GM19324 (cell line): ENCODE measurements at regions not wholly inside any gene's neighbourhood (a gene's known extent, or its start where the extent isn't known, plus 50 kb on each side); places are given as distances from the start of the nearest gene placed in this dataset.

Experiments used
- ATAC-seq: cut with Tn5 transposase; IDR thresholded peaks from one replicate; pipeline ENCODE4 v1.9.1; 2021; ENCODE audit warnings: mild to moderate bottlenecking, moderate library complexity; ENCODE audit not compliant: unreplicated experiment, low FRiP score

- ATAC-seq, result no peak
These were observed 300.7 kb upstream of the PDGFD start for GRCh38 chr11:104464691-104465090.

DNA sequence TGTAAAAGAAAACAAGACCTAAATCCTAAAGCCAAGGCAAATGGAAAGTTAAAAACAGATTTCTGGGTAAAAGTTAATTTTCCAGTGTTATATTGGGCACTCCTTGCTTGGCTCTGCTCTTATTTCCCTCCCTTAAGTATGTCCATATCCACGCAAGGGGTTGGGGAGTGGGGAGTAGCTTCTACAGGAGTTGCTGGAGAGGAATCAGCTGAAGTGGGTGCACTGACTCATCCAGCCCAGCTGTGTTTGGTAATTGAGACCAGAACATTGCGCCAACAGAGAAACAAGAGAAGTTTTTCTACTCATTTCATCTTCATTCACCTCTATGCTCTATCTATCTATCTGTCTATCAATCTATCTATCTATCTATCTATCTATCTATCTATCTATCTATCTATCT is 298.4 kb upstream of the PDGFD start:
- no peak for ATAC-seq

GRCh38 chr11:104451197-104451893 is 287.4 kb upstream of the PDGFD start:
- ATAC-seq, result no peak

DNA sequence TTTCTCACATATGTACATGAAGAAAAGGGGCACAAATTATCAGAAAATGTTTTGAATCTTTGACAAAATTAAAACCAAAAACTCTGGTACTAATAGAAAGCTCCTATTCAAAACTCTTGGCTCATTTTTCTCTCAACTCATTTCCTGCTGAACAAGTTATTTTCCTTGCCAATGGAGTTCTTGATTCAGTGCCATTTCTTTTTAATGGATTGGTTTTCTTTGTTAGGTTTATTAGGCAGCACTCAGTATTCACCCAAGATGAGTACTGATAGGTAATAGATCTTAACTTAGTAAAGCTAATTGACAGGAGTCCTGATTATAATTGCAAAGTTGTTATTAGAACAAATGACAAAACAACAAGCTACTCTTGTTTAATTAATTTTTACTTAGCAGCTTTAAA is 279.4 kb upstream of the PDGFD start:
- no peak for ATAC-seq

DNA sequence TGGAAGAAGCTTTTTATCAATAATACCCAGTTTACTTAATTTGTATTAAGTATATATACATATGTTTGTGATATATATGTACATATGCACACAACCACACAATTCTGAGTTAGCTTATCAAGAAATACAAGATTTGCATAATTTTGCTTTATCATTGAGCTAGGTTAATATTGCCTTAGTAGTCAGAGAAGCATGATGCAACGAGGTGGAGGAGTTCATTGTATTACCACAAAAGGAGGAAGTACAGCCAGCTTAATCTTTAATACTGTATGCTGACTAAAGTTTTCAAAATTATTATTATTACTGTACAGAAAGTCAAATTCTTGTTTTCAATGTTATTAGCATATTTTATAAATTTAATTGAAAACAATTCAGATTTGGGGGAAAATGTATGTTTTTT is 278.4 kb upstream of the PDGFD start:
- no peak for ATAC-seq

- ATAC-seq, result no peak
These were observed 271.5 kb upstream of the PDGFD start for GRCh38 chr11:104435494-104435893.

DNA sequence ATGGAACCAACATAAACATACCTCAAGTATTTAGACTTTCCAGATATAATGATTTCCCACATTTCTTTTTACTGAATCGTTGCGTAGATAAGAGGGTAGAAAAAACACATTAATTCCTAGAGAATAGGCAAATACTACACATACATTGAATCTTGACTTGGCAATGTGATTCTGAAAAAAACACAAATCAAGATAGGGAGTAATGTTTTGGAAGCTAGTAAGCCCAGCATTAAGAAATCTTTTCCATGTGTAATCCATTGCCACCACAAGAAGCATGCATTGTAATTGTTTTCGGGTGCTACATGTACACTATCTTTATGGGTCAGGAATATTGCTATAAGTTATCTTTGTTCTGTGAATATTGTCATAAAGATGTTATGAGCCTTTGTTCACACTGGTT is 269.8 kb upstream of the PDGFD start:
- no peak for ATAC-seq

- ATAC-seq, result no peak
These were observed 269.0 kb upstream of the PDGFD start for GRCh38 chr11:104432981-104433380.

DNA sequence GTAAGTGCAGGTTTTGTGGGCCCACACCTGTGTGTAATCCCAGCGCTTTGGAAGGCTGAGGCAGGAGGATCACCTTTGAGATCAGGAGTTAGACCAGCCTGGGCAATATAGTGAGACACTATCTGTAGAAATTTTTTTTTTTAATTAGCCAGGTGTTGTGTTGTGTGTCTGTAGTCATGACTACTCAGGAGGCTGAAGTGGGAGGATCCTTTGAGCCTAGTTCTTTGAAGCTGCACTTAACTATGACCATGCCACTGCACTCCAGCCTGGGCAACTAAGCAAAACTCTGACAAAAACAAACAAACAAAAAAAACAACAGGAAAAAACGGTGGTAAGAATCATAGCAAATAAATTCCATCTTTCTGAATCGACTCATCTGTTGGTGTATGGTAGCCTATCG is 268.6 kb upstream of the PDGFD start:
- ATAC-seq, result no peak

GRCh38 chr11:104422324-104422944 is 258.5 kb upstream of the PDGFD start:
- no peak for ATAC-seq

GRCh38 chr11:104410336-104410735 is 246.4 kb upstream of the PDGFD start:
- ATAC-seq, result no peak

DNA sequence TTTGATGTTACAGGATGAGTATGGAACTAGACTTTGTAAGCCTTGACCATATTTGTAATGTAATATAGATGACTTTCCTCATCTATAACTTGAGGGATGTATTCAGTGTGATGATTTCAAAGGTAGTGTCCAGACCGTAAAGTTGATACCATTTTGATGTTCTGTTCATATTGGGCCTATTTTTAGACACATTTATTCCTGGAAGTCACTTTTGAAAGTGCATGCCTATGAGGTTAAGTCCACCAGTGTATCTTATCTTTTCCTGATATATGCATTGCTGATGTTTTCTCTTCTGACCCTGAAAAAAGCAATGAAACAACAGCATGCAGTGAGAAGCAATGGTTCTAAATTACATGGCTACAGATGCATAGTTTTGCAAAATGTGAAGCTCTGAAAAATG is 244.7 kb upstream of the PDGFD start:
- ATAC-seq, result no peak

- ATAC-seq, result no peak
These were observed 241.3 kb upstream of the PDGFD start for GRCh38 chr11:104405277-104405676.

DNA sequence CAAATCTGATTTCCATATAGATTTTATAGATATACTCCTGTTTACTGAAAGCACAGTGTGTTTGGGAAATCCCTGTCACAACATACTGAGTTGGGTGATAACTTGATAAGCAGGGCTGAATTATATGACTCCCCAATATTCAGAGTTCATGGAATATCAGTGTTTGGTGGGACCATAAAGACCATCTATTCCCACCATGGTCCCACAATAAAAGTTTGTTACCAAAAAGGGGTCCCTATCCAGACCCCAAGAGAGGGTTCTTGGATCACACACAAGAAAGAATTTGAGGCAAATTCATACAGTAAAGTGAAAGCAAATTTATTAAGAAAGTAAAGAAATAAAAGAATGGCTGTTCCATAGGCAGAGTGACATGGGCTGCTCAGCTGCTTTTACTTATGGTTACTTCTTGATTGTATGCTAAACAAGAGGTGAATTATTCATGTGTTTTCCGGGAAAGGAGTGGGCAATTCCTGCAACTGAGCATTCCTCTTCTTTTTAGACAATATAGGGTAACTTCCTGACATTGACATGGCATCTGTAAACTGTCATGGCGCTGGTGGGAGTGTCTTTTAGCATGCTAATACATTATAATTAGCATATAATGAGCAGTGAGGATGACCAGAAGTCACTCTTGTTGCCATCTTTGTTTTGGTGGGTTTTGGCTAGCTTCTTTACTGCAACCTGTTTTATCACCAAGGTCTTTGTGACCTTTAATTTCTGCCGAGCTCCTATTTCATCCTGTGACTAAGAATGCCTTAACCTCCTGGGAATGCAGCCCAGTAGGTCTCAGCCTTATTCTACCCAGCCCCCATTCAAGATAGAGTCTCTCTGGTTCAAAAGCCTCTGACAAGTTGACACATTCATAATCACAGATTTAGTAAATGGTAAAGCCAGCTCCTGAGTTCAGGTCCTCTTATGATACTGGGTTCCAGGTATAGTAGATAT is 240.6 kb upstream of the PDGFD start:
- ATAC-seq, result no peak

GRCh38 chr11:104402812-104403521 is 239.0 kb upstream of the PDGFD start:
- no peak for ATAC-seq

- ATAC-seq, result no peak
These were observed 230.6 kb upstream of the PDGFD start for GRCh38 chr11:104394508-104394907.

DNA sequence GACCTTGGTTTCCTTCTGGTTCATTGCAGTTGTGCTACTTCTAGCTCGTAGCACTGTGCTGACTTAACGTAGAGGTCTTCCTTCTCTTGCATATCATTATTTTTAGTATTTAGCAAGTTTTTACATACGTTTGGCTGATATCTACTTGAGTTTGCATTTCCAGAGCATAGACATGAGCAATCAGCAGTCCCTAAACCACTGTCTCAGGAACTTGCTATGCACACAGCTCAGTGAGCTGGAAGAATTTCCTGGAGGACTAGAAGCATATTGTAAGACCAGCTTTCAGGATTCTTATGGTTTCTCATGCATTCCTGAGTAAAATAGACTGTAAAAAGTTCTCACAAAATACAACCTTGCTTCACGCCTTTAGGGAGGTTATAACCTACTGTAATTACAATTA is 226.7 kb upstream of the PDGFD start:
- ATAC-seq, result no peak

GRCh38 chr11:104385884-104386283 is 221.9 kb upstream of the PDGFD start:
- no peak for ATAC-seq

DNA sequence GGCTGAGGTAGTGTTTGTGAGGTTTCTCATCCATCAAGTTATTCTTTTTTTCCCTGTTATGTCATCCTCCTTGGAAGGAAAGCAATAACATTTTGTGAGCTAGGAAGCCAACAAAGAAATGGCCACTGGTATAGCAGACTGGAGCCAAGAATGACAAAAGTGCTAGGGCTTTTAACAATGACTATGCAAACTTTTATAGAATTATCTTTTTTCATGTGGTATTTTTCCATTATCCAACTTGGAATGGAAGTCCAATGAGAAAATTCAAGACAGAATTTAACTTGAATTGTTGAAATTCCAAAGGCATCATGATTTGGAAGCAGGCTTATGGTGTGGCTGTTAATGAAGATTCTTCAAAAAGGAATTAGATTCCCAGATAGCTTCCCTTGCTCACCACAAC is 216.4 kb upstream of the PDGFD start:
- ATAC-seq, result no peak

- ATAC-seq, result no peak
These were observed 208.2 kb upstream of the PDGFD start for GRCh38 chr11:104372111-104372510.

DNA sequence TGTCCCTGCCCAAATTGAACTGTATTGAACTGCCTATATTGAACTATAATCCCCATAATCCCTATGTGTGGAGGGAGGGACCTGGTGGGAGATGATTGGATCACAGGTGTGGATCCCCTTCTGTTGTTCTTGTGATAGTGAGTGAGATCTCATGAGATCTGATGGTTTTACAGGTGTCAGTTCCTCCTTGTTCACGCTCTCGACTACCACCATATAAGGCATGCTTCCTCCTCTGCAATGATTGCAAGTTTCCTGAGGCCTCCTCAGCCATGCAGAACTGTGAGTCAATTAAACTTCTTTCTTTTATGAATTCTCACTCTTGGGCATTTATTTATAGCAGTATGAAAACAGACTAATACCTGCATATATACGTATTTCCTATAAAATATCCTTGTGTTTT is 206.5 kb upstream of the PDGFD start:
- ATAC-seq, result no peak
